ENCODE measurements at regions not wholly inside any gene's neighbourhood (a gene's known extent, or its start where the extent isn't known, plus 50 kb on each side); places are given as distances from the start of the nearest gene placed in this dataset.

GRCh38 chr7:84412161-84412969 is 217.8 kb upstream of the SEMA3A start:
- TF ChIP-seq, protein P1, sequence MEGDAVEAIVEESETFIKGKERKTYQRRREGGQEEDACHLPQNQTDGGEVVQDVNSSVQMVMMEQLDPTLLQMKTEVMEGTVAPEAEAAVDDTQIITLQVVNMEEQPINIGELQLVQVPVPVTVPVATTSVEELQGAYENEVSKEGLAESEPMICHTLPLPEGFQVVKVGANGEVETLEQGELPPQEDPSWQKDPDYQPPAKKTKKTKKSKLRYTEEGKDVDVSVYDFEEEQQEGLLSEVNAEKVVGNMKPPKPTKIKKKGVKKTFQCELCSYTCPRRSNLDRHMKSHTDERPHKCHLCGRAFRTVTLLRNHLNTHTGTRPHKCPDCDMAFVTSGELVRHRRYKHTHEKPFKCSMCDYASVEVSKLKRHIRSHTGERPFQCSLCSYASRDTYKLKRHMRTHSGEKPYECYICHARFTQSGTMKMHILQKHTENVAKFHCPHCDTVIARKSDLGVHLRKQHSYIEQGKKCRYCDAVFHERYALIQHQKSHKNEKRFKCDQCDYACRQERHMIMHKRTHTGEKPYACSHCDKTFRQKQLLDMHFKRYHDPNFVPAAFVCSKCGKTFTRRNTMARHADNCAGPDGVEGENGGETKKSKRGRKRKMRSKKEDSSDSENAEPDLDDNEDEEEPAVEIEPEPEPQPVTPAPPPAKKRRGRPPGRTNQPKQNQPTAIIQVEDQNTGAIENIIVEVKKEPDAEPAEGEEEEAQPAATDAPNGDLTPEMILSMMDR (IDR thresholded peaks at IDR 0.05), result no peak
- TF ChIP-seq POLR2A (IDR thresholded peaks at IDR 0.05; ENCODE audit: low read length), result no peak
- TF ChIP-seq JUN (IDR thresholded peaks at IDR 0.05), result peak; percentile 95 to 97
